ENCODE measurements at regions not wholly inside any gene's neighbourhood (a gene's known extent, or its start where the extent isn't known, plus 50 kb on each side); places are given as distances from the start of the nearest gene placed in this dataset.

GRCh38 chr1:116256286-116256649 is 116.8 kb upstream of the ATP1A1 start (continued):
- no peak for TF ChIP-seq IRF3 (IDR thresholded peaks at IDR 0.05; ENCODE audit: low read depth, low read length)

DNA sequence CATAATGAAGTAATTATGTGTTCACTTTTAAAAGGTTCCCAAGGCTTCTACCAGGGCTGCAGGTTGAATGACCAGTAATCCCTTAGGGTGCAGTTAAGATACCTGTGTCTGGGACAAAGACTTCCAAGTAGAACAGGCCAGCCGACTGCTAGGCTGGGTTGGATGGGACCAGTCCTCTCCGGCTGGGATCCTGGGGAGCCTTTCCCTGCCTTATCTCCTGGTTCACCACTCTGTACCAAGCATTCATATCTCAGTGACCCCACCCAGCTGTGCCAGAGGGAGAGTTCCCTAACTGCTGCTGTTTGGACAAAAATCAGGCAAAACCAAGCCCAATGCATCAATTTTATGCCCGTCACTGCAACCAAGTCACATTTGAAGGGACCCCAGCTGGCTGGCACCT is 116.2 kb upstream of the ATP1A1 start:
- H3K9me3 ChIP-seq: no peaks in the 10 kb centered on the region
- 50% methylated on average over 1 of the region's 3 CpGs for WGBS (ENCODE audit: low lambda C conversion rate)

DNA sequence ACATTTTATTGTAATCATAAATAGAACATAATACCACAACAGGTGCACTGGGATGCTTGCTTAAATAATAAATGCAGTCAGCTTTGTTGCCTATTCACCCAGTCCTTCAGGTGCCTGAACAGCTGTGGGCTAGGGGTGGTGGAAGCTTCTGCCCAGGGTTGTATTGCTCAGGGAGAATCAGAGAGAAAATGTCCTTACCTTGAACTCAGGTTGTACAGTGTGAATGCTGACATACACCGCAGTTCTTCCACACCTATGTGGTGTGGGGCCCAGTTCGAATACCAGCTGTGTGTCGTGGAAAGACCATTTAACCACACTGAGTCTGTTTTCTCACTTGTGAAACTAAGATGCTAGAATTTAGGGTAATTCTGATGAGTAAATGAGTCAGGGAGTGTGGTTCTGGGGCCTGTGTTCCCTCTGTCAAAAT is 115.7 kb upstream of the ATP1A1 start:
- no peak for DNase-seq
- Histone ChIP-seq H3K9me3 (no peaks in the 10 kb centered on the region), H3K27ac (ENCODE audit: low read depth in 2 of 2, low read length in 1 of 2) (no peak overlapping the region), H2AFZ (ENCODE audit: low read depth) (no peak overlapping the region), H3K9me2 (no peaks in the 10 kb centered on the region), H3K36me3 (replicated peaks in 1 of 2; ENCODE audit: control insufficient read depth in 1 of 2, insufficient read depth in 2 of 2, low read length in 1 of 2) (no peaks in the 10 kb centered on the region), H3K9ac (no peak overlapping the region), H4K20me1 (ENCODE audit: insufficient read depth) (no peaks in the 10 kb centered on the region), H3K79me2 (ENCODE audit: insufficient read depth) (no peaks in the 10 kb centered on the region), H3K4me2 (no peak overlapping the region), H3K4me3 (ENCODE audit: low read depth in 2 of 2, low read length in 1 of 2) (no peak overlapping the region), H3F3A (replicated peaks; ENCODE audit: insufficient read depth) (no peaks in the 10 kb centered on the region), H3K27me3 (ENCODE audit: insufficient read depth) (no peaks in the 10 kb centered on the region), H3K4me1 (ENCODE audit: control insufficient read depth in 1 of 2, insufficient read depth in 2 of 2, low read depth in 1 of 2, low read length in 1 of 2) (no peaks in the 10 kb centered on the region; a peak in 2 of 4 replicates)
- WGBS (ENCODE audit: low lambda C conversion rate): 38% methylated on average over 2 of the region's 3 CpGs
- POLR2A ChIA-PET: no interaction called here
- CTCF ChIA-PET: no interaction called here
- TF ChIP-seq MXI1 (IDR thresholded peaks at IDR 0.05; ENCODE audit: low read depth, low read length) (no peak), FOXJ3 (CRISPR knock-in tag; IDR thresholded peaks at IDR 0.05) (no peak), NFIC (IDR thresholded peaks at IDR 0.05; ENCODE audit: borderline replicate concordance) (no peak), YY1 (IDR thresholded peaks at IDR 0.05; ENCODE audit: low read depth) (no peak), USF1 (IDR thresholded peaks at IDR 0.05; ENCODE audit: borderline replicate concordance, low read depth) (no peak), CHD2 (IDR thresholded peaks at IDR 0.05; ENCODE audit: low read length, partially characterized antibody) (no peak), POLR2AphosphoS5 (IDR thresholded peaks at IDR 0.05; ENCODE audit: low read depth, low read length) (no peak), TEAD4 (IDR thresholded peaks at IDR 0.05; ENCODE audit: borderline replicate concordance, insufficient read depth) (no peak), ZBTB33 (IDR thresholded peaks at IDR 0.05; ENCODE audit: borderline replicate concordance, low read depth) (no peak), SMC3 (IDR thresholded peaks at IDR 0.05; ENCODE audit: low read depth, low read length) (no peak), RAD21 (IDR thresholded peaks at IDR 0.05; ENCODE audit: low read length) (no peak)
- TF ChIP-seq, protein P1, sequence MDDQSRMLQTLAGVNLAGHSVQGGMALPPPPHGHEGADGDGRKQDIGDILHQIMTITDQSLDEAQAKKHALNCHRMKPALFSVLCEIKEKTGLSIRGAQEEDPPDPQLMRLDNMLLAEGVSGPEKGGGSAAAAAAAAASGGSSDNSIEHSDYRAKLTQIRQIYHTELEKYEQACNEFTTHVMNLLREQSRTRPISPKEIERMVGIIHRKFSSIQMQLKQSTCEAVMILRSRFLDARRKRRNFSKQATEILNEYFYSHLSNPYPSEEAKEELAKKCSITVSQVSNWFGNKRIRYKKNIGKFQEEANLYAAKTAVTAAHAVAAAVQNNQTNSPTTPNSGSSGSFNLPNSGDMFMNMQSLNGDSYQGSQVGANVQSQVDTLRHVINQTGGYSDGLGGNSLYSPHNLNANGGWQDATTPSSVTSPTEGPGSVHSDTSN (IDR thresholded peaks at IDR 0.05): no peak

More for the DNA sequence above, 116.2 kb upstream of the ATP1A1 start:
- DNase-seq: no peak
- Histone ChIP-seq H3K27ac (ENCODE audit: low read depth in 2 of 2, low read length in 1 of 2) (no peak overlapping the region), H3K9me2 (no peaks in the 10 kb centered on the region), H3K9ac (no peak overlapping the region), H3K36me3 (replicated peaks in 1 of 2; ENCODE audit: control insufficient read depth in 1 of 2, insufficient read depth in 2 of 2, low read length in 1 of 2) (no peaks in the 10 kb centered on the region), H3K4me1 (ENCODE audit: control insufficient read depth in 1 of 2, insufficient read depth in 2 of 2, low read depth in 1 of 2, low read length in 1 of 2) (no peaks in the 10 kb centered on the region; a peak in 2 of 4 replicates), H4K20me1 (ENCODE audit: insufficient read depth) (no peaks in the 10 kb centered on the region), H3K79me2 (ENCODE audit: insufficient read depth) (no peaks in the 10 kb centered on the region), H3F3A (replicated peaks; ENCODE audit: insufficient read depth) (no peaks in the 10 kb centered on the region), H3K27me3 (ENCODE audit: insufficient read depth) (no peaks in the 10 kb centered on the region), H2AFZ (ENCODE audit: low read depth) (no peak overlapping the region), H3K4me2 (no peak overlapping the region), H3K4me3 (ENCODE audit: low read depth in 2 of 2, low read length in 1 of 2) (no peak overlapping the region)
- POLR2A ChIA-PET: no interaction called here
- CTCF ChIA-PET: interaction anchor here (1.2 kb wide), 1 partner anchor 37 kb away, joined by 3 read pairs; no protein-coding TSS in a partner anchor
- TF ChIP-seq SIN3A (IDR thresholded peaks at IDR 0.05; ENCODE audit: borderline replicate concordance, low read depth, low read length): no peak
- no peak for TF ChIP-seq USF2 (IDR thresholded peaks at IDR 0.05; ENCODE audit: borderline replicate concordance, low read depth, low read length)
- TF ChIP-seq CHD2 (IDR thresholded peaks at IDR 0.05; ENCODE audit: low read length, partially characterized antibody): no peak
- TF ChIP-seq EP300 (IDR thresholded peaks at IDR 0.05; ENCODE audit: borderline replicate concordance in 1 of 2, low read depth in 1 of 2, low read length in 1 of 2): no peak
- no peak for TF ChIP-seq POLR2AphosphoS5 (IDR thresholded peaks at IDR 0.05; ENCODE audit: low read depth, low read length)

All from SK-N-SH (cell line).